ENCODE measurements at regions not wholly inside any gene's neighbourhood (a gene's known extent, or its start where the extent isn't known, plus 50 kb on each side); places are given as distances from the start of the nearest gene placed in this dataset.
"Not testable (repeated sequence)": the region's sequence is repeated elsewhere in the genome, so short reads cannot be mapped to it uniquely, and the experiment has no call there.

DNA sequence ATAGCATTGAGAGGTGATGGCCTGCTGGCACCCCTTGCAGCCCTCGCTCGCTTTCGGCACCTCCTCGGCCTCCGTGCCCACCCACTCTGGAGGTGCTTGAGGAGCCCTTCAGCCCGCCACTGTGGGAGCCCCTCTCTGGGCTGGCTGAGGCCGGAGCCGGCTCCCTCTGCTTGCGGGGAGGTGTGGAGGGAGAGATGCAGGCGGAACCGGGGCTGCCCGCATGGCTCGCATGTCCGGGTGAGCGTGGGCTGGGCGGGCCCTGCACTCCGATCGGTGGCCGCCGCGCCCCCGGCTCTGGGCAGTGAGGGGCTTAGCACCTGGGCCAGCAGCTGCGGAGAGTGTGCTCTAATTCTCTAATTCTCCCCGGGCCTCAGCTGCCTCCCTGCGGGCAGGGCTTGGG, 101.1 kb downstream of the KIF4B start:
- DNase-seq (ENCODE audit: low spot score) (no peak), FAIRE-seq (no peak)

DNA sequence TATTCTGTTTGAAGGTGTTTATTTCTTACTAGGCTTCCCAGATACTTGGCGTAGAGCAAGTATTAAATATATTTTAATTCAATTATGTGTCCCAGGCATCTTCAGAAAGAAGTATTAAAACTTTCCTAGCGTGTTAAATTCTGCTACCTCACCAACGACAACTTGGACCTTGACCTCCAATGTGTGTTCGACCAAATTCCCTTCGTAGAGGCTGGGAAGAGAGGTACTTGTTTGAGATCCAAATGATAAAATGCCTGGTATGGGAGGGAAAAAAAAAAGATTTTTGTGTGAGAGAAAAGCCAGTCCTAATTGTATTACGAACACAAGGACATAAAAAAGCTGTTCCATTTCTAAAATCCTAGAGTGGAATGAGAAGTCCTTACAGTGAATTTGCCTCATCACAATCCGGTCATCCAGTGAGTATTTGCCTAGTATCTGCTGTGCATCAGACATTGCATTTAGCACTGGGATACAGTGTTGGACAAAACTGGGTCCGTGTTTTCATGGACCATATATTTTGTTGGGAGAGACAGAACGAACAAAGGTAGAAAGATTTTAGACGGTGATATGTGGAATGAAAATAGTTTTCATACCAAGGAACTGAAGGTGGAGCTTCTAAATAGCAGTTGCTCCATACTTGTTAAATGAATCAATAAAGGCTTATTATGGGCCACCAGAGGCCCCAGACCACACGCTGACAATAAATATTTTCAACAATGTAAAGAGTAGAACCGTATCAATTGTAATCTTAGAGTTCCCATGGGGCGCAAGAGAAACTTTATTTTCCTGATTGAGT, 103.1 kb downstream of the KIF4B start:
- FAIRE-seq, result no peak
- no peak for DNase-seq (ENCODE audit: low spot score)

DNA sequence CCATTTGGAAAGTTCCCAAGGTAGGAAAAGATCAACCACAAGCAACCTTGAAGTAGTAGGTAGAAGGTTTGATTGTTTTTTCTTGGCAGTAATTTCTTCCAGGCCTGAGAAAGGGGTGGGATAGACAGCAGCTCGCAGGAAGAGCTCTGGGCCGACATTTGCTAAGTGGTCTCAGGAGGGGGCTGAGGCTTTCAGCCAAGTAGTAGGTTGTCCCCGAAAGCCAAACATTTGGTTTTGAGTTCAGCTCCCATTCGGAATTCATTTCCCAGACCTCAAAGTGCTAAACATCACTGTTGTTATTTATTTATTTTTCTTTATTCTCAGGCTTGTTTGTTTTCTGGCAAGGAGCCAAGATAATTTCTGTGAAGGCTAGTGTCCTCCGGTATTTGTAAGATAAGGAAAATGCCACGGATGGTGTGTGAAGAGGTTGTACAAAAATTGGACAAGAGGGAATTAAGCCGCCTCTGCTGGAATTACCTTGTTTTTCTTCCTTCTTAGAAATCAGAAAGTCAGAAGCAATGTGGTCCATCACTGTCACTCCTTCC, 112.1 kb downstream of the KIF4B start:
- DNase-seq (ENCODE audit: low spot score) (no peak), FAIRE-seq (no peak)

DNA sequence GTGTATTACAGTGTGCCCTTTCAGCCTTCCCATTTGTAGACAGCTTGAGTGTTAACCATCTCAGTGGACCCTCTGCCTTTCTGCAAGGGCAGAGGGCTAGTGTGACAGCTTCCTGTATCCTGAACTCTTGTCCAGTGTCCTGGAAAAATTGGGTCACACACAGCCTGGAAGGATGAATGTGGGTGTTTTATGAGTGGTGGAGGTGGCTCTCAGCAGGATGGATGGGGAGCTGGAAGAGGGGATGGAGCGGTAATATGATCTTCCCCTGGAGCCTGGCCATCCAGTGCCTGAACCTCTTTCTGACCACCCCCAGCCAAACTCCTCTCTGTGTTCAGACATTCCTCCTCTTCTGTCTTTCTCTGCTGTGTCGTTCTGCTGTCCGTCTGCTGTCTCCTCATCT, 113.0 kb downstream of the KIF4B start:
- FAIRE-seq, result no peak
- DNase-seq (ENCODE audit: low spot score), result no peak

DNA sequence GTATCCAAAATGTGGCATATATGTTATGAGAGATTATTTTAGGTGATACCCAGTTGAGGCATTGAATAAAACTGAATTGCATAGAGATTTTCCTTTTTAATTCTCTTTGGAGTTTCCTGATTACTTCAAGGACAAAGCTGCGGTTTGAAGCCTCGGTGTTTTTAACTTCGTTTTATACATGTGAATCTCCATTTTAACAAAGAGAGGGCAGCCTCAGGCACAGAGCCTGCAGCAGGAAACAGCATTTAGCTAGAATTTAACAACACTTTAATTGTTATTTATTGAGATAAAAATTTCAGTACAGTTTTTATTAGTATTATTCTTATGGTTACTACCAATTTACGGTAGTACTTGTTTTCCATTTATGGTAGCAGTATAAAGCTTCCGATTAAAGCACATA, 114.0 kb downstream of the KIF4B start:
- FAIRE-seq (no peak), DNase-seq (ENCODE audit: low spot score) (no peak)

DNA sequence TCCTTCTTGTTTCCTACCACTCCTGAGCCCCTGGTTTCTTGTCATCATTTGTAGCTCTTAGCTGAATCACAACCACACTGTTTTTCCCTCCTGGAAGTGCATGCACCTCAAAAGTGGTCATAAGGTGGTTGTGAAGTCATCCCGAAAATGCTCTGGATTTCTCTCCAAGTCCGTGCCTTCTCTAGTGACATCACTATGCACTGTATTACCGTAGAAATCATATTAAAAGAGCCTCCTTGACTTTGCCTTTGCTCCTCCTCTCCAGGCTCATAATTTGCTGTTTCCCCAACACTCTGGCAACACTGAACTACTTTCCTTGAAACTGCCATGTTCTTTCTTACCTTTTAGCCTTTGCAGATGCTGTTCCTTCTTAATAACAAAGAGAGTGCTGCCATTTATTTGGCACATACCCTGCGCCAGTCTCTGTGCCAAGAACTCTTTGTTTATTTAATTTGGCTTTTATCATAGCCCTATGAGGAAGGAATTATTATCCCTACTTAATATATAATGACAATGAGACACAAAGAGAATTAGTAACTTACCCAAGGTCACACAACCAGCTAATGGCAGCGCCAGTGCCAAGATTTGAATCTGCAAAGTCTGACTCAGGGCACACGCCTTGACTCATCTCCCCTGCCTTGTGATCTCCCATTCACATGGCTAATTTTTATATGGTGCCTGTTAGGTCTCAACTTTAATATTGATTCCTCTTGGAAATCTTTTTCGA, 115.4 kb downstream of the KIF4B start:
- DNase-seq (ENCODE audit: low spot score) (no peak), FAIRE-seq (no peak)

DNA sequence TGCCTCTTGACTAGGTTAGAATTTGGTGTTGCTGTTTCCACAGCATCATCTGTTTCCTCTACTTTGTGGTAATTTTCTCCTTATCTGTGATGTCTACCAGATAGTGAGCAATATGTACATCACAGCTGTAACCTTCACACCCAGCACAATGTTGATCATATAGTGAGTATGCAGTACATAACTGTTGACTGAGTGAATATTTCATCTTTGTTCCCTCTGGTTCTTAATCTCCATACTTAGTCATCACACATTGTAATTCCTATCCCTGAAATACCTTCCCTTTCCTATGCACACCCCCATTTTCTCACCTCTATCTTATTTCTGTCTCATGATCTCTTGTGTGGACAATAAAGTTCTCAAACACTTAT, 115.9 kb downstream of the KIF4B start:
- no peak for FAIRE-seq
- DNase-seq (ENCODE audit: low spot score), result no peak

DNA sequence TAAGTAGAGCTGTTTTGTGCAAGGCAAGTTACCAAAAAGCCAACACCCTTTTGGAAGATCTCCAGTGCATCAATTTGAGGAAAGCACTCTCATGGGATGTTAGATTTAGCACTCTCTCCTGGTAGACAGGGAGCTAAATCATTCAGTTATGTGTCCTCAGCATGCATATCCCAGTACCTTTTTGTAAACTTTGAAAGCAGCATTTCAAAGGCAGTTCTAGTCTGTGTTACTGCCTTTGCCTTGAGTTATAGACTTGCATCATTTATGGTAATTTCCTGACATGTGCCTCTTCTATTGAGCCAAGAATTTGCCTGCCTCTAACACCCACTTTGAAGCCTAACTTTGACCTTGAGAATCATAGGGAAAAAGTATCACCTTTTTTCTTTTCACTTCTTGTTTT, 120.6 kb downstream of the KIF4B start:
- DNase-seq (ENCODE audit: low spot score) (no peak), FAIRE-seq (no peak)

DNA sequence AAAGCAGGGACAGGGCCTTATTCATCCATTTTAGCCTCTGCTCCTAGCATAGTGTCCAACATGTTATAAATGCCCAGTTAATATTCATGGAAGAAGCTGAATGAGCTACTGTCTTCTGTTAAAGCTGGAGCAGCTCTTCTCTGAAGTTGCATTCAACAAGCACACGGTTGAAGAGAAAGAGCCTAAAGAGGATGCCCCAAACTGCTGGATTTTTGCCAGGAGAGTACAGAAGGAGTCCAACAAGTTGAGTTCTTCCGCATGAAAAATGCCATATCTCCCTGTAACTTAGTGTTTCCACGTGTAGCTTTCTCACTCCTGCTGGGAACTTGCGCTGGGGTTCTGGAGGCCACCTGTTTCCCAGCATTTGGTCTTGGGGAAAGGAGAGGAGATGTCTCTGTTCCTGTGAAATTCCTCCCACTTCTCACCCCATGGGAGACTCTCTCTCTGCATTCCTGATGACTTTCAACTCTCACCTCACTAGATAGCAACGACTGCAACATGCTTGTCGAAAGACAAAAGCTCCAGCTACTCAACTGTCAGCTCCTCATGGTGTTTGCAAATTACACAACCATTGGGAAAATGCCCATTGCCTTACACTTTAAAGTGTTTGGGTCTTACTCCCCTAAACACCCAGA, 122.8 kb downstream of the KIF4B start:
- DNase-seq (ENCODE audit: low spot score) (no peak), FAIRE-seq (no peak)

DNA sequence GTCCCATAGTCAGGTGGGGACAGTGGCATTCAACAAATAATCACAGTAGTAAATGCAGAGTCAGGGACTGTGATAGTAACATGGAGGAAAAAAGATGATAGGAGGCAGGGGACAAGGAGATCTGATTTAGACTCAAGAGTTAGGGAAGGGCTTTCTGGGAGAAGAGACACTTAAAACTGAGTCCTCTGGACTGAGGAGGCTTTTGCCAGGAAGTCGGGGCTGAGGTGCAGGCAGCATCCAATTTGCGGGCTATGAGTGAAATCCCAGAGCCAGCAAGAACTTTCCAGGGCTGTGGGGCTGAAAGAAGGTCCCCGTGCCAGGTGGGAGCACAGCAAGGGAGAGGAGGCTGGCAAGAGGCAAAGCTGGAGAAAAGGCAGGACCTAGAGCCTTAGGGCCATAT, 124.1 kb downstream of the KIF4B start:
- DNase-seq (ENCODE audit: low spot score) (no peak), FAIRE-seq (no peak)

DNA sequence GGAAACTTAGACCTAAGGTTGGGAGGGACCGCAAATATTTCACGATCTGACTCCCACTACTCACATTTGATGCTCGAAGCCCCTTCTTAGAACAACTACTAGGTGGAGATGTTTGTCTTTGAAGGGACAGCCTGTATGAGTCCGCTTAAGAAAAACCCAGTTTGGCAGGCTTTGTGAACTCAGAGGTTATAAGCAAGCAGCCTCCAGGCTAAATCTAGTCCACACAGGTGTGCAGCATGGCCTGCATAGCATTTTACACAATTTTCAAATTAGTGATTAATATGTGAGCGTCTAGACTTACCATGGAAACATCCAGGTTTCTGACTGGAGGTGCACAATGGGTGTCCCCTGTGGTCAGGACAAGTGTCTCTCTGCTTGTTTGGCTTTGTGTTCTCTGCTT, 127.1 kb downstream of the KIF4B start:
- DNase-seq (ENCODE audit: low spot score) (no peak), FAIRE-seq (no peak)

DNA sequence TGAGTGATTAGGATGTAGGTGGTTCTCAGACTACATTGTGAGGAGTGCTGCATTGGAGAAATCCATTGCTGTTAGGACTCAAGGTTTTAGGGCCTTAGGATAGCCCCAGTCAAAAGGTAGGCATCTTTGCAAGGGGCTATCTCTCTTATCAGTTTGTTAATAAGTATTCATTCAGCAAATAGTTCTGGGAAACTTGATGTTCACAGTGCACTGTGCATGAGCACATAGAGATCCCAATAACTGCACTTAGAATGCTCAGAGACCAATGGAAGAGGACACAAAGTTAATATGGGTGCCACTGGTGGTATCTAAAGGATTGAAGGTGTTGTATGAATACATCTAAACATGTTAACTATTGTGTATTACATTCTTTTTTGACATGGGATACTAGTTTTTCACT, 131.4 kb downstream of the KIF4B start:
- no peak for DNase-seq (ENCODE audit: low spot score)
- no peak for FAIRE-seq

DNA sequence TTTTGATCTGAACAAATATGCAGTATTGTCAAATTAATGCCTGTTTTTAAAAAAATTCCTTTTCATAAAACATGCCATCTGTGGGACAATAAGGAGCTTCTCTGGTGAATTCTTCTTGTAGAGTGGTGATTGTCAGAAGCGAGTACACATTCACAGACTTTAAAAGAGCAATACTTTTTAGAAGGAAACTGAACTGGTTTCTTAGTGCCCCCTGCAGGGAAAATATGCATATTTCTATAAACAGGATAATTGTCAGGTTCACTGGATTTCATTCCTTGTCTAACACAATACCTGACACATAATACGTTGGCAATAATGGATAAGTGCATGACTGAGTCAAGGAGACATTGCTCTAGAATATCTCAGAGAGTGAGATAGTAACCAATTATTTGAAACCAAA, 133.7 kb downstream of the KIF4B start:
- DNase-seq (ENCODE audit: low spot score) (no peak), FAIRE-seq (no peak)

DNA sequence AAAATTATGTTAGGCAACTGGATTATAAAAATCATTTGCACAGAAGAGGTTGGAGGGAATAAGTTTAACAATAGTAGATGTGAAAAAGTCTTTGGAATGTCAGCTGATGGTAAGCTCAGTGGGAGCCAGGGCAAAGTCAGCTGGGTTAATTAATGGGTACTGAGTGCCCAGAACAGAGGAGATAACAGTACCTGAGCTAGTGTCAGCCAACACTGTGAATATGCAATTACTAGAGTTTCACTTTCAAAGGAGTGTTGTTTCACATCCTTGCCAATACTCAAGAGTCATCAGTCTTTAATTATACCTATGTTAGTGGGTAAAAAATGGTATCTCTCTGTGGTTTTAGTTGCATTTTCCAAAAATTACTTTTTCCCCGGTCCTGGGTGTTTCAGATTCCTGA, 135.1 kb downstream of the KIF4B start:
- no peak for FAIRE-seq
- DNase-seq (ENCODE audit: low spot score), result no peak

DNA sequence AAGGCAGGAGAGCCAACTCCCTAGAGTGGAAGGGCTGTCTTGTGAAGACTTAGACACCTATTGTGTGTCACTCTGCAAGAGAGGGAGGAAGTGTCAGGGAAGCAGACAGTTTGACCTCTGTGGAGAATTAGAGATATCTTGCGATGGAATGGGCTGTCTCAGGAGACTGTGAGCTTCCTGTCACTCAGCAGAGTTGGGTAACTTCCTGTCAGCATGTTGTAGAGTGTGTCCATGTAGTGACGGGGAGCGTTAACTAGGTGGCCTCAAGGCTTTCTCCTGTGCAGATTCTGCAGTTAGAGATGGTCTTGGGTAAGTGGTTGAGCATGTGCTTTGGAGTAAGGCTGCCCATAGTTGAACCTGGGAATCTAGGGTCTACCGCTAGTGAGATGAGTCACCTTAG, 136.5 kb downstream of the KIF4B start:
- DNase-seq (ENCODE audit: low spot score) (no peak), FAIRE-seq (no peak)

DNA sequence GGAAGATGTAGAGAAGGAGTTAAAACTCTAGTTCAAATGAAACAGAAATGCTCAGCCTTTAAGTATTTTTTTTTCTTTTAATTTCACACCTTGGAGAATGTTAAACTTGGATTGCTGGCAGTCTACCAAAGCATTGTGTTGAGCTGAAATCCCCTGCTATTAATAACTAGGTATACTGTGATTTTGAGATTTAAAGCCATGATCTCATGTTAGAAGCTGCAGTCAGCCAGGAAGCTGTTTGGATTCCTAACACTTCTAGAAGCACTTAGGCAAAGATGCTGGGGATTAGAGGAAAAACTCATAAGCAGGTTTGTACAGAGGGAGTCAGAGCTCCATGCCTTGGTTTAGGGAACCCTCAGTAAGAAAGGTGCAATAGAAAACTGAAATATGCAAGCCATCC, 141.4 kb downstream of the KIF4B start:
- DNase-seq (ENCODE audit: low spot score) (no peak), FAIRE-seq (no peak)

DNA sequence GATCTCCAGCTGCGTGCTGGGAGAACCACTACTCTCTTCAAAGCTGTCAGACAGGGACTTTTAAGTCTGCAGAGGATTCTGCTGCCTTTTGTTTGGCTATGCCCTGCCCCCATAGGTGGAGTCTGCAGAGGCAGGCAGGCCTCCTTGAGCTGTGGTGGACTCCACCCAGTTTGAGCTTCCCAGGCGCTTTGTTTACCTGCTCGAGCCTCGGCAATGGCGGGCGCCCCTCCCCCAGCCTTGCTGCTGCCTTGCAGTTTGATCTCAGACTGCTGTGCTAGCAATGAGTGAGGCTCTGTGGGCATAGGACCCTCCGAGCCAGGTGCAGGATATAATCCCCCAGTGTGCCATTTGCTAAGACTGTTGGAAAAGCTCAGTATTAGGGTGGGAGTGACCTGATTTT, 149.5 kb downstream of the KIF4B start:
- FAIRE-seq; DNase-seq (ENCODE audit: low spot score): not testable (repeated sequence)

DNA sequence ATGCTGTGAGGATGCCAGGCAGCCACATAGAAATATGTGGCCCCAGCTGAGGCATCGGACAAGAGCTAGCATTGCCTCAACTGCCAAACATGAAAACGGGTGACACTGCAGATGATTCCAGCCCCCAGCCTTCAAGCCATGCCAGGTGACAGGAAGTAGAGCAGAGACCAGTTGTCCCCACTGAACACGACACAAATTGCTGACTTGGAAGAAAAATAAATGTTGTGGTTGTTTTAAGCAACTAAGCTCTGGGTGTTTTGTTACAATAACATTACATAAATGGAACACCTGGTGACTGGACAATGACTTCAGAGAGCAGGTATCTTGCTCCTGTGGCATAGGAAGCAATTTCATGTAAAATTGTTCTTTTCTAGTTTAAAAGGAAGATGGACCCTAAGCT, 154.2 kb downstream of the KIF4B start:
- DNase-seq (ENCODE audit: low spot score), result no peak
- no peak for FAIRE-seq

DNA sequence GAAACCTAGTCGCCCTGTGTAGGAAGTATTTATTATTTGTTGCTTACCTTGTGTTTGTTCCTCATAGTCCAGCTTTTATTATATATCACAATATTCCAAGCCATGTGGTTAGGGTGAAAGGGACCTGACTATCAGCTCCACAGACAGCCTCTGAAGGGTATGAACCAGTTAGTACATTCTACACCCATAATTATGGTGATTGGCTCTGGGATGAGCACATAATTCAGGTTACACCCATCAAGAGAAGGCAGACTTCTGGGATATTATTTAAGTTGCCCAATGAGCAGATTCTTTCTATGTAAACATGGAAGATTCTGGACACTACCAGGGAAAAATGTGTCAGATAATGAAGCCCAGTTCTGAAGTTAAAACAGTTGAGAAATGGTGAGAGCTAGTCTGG, 168.0 kb downstream of the KIF4B start:
- DNase-seq (ENCODE audit: low spot score) (no peak), FAIRE-seq (no peak)

DNA sequence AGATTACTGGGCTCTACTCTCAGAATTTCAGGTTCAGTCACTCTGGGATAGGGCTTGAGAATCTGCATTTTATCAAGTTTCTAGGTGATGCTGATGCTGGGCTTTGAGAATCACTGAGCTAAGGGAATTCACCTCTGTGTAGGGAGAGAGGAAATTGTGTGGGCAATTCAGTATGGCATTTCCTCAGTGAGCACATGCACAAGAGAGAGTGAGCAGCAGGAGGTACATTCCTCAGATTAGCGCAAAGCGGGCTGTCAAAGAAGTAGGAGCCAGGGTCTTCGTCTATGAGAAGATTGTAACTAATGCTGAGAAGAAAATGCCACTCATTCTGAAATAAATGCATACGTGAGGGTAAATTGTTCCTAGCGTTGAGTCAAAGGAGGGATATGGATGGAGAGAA, 175.9 kb downstream of the KIF4B start:
- FAIRE-seq (no peak), DNase-seq (ENCODE audit: low spot score) (no peak)

DNA sequence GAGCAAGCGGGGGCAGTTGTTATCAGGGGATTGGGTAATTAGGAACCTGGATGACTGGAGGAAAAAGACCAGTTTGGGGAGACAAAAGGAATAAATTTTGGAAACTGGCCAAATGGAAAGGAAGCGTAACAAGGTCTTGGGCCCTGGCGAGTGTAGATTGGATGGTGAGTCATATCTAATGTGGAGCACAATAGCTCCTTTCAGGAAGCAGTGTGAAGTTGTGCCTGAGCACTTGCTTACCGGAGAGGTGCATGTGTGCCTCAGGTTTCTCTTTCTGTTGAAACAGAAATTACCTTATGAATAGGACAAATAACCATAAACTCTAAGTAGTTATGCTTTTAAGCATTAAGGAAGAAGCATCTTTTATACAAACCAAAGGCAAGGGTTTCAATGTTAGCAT, 176.4 kb downstream of the KIF4B start:
- FAIRE-seq, result no peak
- DNase-seq (ENCODE audit: low spot score), result no peak

DNA sequence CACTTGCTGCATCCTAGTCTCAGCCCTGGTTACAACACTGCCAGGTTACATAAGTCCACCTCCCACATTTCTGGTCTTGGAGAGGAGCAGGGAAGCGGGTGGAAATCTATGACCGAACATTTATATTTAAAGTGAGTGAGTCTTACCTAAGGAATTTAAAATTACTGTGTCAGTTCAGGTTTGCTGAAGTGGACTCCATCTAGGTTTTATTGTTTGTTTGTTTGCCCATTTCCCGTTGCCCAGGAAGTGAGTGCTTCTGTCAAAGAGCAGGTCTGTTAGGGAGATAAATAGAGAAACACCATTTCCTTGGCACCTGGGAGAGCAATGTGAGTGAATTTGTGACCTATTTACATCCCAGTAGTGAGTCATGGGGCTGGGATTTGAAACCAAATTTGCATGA, 179.5 kb downstream of the KIF4B start:
- FAIRE-seq, result no peak
- DNase-seq (ENCODE audit: low spot score), result no peak
